H9 (cell line): ENCODE measurements at regions not wholly inside any gene's neighbourhood (a gene's known extent, or its start where the extent isn't known, plus 50 kb on each side); places are given as distances from the start of the nearest gene placed in this dataset.

Experiments used
- DNase-seq: peaks from one replicate; pipeline ENCODE4 v3.0.0-alpha.2; 2017
- H2AFZ ChIP-seq: one replicate; pipeline ENCODE4 v1.6.1; 2013; ENCODE audit warnings: mild to moderate bottlenecking, low read length, control low read depth, moderate library complexity
- H2AK5ac ChIP-seq: 2 replicates; pipeline ENCODE4 v1.6.1; 2013; ENCODE audit warnings: low read length, control low read depth, mixed read lengths; ENCODE audit not compliant: insufficient read length
- H2BK120ac ChIP-seq: one replicate; pipeline ENCODE4 v1.6.1; 2013; ENCODE audit warnings: low read depth, mild to moderate bottlenecking, low read length, control low read depth, inconsistent platforms; ENCODE audit not compliant: poor library complexity, severe bottlenecking
- H2BK12ac ChIP-seq: 2 replicates; pipeline ENCODE4 v1.6.1; 2013; ENCODE audit warnings: low read length, control low read depth, mixed read lengths, low read depth; ENCODE audit not compliant: insufficient read length
- H2BK15ac ChIP-seq: 2 replicates; pipeline ENCODE4 v1.6.1; 2013; ENCODE audit warnings: low read depth, low read length, control low read depth
- H2BK20ac ChIP-seq: one replicate; pipeline ENCODE4 v1.6.1; 2013; ENCODE audit warnings: low read depth, mild to moderate bottlenecking, low read length, control low read depth, inconsistent platforms; ENCODE audit not compliant: poor library complexity, severe bottlenecking
- H2BK5ac ChIP-seq: 2 replicates; pipeline ENCODE4 v1.6.1; 2013; ENCODE audit warnings: low read length, control low read depth, mixed read lengths; ENCODE audit not compliant: insufficient read length
- H3K14ac ChIP-seq: 2 replicates; pipeline ENCODE4 v1.6.1; 2013; ENCODE audit warnings: low read length, control low read depth; ENCODE audit not compliant: insufficient read depth
- H3K18ac ChIP-seq: 2 replicates; pipeline ENCODE4 v1.6.1; 2013; ENCODE audit warnings: low read depth, mild to moderate bottlenecking, mixed read lengths, low read length, control low read depth; ENCODE audit not compliant: insufficient read length
- H3K23ac ChIP-seq: 2 replicates; pipeline ENCODE4 v1.6.1; 2013; ENCODE audit warnings: low read length, control low read depth, mixed read lengths, low read depth; ENCODE audit not compliant: insufficient read length
- H3K23me2 ChIP-seq: 2 replicates; pipeline ENCODE4 v1.6.1; 2013; ENCODE audit warnings: low read depth, mild to moderate bottlenecking, mixed read lengths, low read length, control low read depth; ENCODE audit not compliant: insufficient read length, poor library complexity, severe bottlenecking
- H3K27ac ChIP-seq: 2 replicates; pipeline ENCODE4 v1.5.1; 2013; ENCODE audit warnings: low read length, control low read depth, mixed read lengths, low read depth; ENCODE audit not compliant: insufficient read length
- H3K27me3 ChIP-seq: 2 replicates; pipeline ENCODE4 v1.6.1; 2013; ENCODE audit warnings: low read length, control low read depth, inconsistent platforms; ENCODE audit not compliant: insufficient read depth
- H3K4ac ChIP-seq: 2 replicates; pipeline ENCODE4 v1.6.1; 2013; ENCODE audit warnings: low read depth, mild to moderate bottlenecking, control low read depth, inconsistent platforms, low read length, moderate library complexity
- H3K4me1 ChIP-seq: 2 replicates; pipeline ENCODE4 v1.6.1; 2013; ENCODE audit warnings: low read length, control low read depth, inconsistent platforms; ENCODE audit not compliant: insufficient read depth
- H3K4me2 ChIP-seq: 2 replicates; pipeline ENCODE4 v1.6.1; 2013; ENCODE audit warnings: low read length, control low read depth, mixed read lengths; ENCODE audit not compliant: insufficient read length, insufficient read depth
- H3K56ac ChIP-seq: 2 replicates; pipeline ENCODE4 v1.6.1; 2013; ENCODE audit warnings: low read depth, mild to moderate bottlenecking, mixed read lengths, low read length, control low read depth; ENCODE audit not compliant: insufficient read length
- H3K79me1 ChIP-seq: 2 replicates; pipeline ENCODE4 v1.6.1; 2013; ENCODE audit warnings: low read depth, mild to moderate bottlenecking, moderate library complexity, low read length, control low read depth, inconsistent platforms; ENCODE audit not compliant: insufficient read depth, poor library complexity, severe bottlenecking
- H3K79me2 ChIP-seq: 2 replicates; pipeline ENCODE4 v1.6.1; 2013; ENCODE audit warnings: low read length, control low read depth, inconsistent platforms; ENCODE audit not compliant: insufficient read depth
- H3K9ac ChIP-seq: 2 replicates; pipeline ENCODE4 v1.6.1; 2013; ENCODE audit warnings: low read length, control low read depth, mixed read lengths; ENCODE audit not compliant: insufficient read length; ENCODE audit errors: extremely low read depth
- H3K9me3 ChIP-seq: one replicate; pipeline ENCODE4 v1.6.1; 2013; ENCODE audit warnings: low read depth, low read length, inconsistent platforms; ENCODE audit not compliant: control insufficient read depth
- H3T11ph ChIP-seq: one replicate; pipeline ENCODE4 v1.6.1; 2013; ENCODE audit warnings: mild to moderate bottlenecking, low read length, control low read depth, inconsistent platforms
- H4K20me1 ChIP-seq: one replicate; pipeline ENCODE4 v1.6.1; 2013; ENCODE audit not compliant: control insufficient read depth, insufficient read length, insufficient read depth
- H4K5ac ChIP-seq: 2 replicates; pipeline ENCODE4 v1.6.1; 2013; ENCODE audit warnings: low read depth, mild to moderate bottlenecking, mixed read lengths, low read length, control low read depth; ENCODE audit not compliant: insufficient read length
- H4K8ac ChIP-seq: replicated peaks from 2 replicates; pipeline ENCODE4 v1.6.1; 2013; ENCODE audit warnings: low read length, control low read depth, mixed read lengths, low read depth; ENCODE audit not compliant: insufficient read length
- H4K91ac ChIP-seq: 2 replicates; pipeline ENCODE4 v1.6.1; 2013; ENCODE audit warnings: low read depth, mild to moderate bottlenecking, moderate library complexity, mixed read lengths, low read length, control low read depth; ENCODE audit not compliant: insufficient read length
- H3K27ac Mint-ChIP-seq, 3 experiments: 2 replicates in 2 of 3; 3 replicates in 1 of 3; pipeline ENCODE4 v1.8.0; 2020 to 2021; ENCODE audit warnings: mixed read lengths in 3 of 3, mild to moderate bottlenecking in 1 of 3, moderate library complexity in 1 of 3
- H3K27me3 Mint-ChIP-seq: 2 replicates; pipeline ENCODE4 v1.8.0; 2021; ENCODE audit warnings: low read depth, mild to moderate bottlenecking, moderate library complexity, mixed read lengths
- H3K36me3 Mint-ChIP-seq, 3 experiments: 2 replicates in 2 of 3; 3 replicates in 1 of 3; pipeline ENCODE4 v1.8.0; 2020 to 2021; ENCODE audit warnings: low read depth in 3 of 3, mixed read lengths in 3 of 3; ENCODE audit not compliant: insufficient read depth in 1 of 3
- H3K4me1 Mint-ChIP-seq, 2 experiments: 2 replicates each; pipeline ENCODE4 v1.8.0; 2020; ENCODE audit warnings: mixed read lengths in 2 of 2
- H3K4me3 Mint-ChIP-seq, 2 experiments: 2 replicates in 1 of 2; 3 replicates in 1 of 2; pipeline ENCODE4 v1.8.0; 2020 to 2021; ENCODE audit warnings: mild to moderate bottlenecking in 2 of 2, mixed read lengths in 2 of 2, moderate library complexity in 1 of 2
- H3K9me3 Mint-ChIP-seq, 2 experiments: 2 replicates in 1 of 2; 3 replicates in 1 of 2; pipeline ENCODE4 v1.8.0; 2020; ENCODE audit warnings: mild to moderate bottlenecking in 2 of 2, mixed read lengths in 2 of 2, moderate library complexity in 1 of 2
- CTCF ChIP-seq: fragments of 200-600 bp; sonication (generic); conservative IDR thresholded peaks from 3 replicates; pipeline ENCODE4 v1.8.0; 2021; ENCODE audit warnings: antibody characterized with exemption, mild to moderate bottlenecking
- WGBS: extraction: QIAGEN DNeasy Blood & Tissue Kit; methylation state at CpG from one replicate; pipeline ENCODE4 v1.1.7; 2013; ENCODE audit warnings: missing lambda C conversion rate, low lambda C conversion rate, mixed read lengths; ENCODE audit not compliant: insufficient read length; ENCODE audit errors: extremely low coverage; 5-methylcytosine and 5-hydroxymethylcytosine counted together

DNA sequence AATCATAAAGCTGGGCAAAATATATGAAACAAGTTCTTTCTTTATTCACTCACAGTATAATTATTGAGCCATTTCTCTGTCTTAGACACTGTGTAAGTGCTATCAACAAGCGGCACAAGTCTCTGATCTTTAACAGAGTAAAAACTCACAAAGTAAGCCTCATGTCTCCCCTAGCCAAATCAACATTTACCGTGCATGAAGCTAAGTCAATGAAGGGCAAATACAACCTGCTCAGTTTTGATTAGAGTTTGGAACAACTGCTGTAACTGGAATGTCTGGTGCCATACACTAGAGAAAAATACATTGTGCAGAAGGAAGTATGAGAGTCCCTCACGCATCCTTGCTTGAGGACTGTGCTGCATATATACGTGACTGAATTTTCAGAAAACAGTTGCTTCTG lies 291.0 kb upstream of the EPHA3 start:
- Histone ChIP-seq H3K56ac (no peak overlapping the region), H3K79me1 (no peaks in the 10 kb centered on the region), H4K91ac (no peak overlapping the region), H3K18ac (no peak overlapping the region), H3K23ac (no peak overlapping the region), H4K20me1 (no peaks in the 10 kb centered on the region), H2BK20ac (no peak overlapping the region), H4K5ac (no peak overlapping the region), H3T11ph (no peak overlapping the region), H3K9me3 (no peaks in the 10 kb centered on the region), H3K79me2 (no peaks in the 10 kb centered on the region), H2AK5ac (no peak overlapping the region), H2BK5ac (no peak overlapping the region), H2AFZ (no peak overlapping the region), H4K8ac (no peak overlapping the region), H2BK120ac (no peak overlapping the region), H3K27ac (no peak overlapping the region), H3K4me1 (no peaks in the 10 kb centered on the region), H3K14ac (no peak overlapping the region), H3K4ac (no peak overlapping the region), H2BK15ac (no peak overlapping the region), H3K9ac (no peak overlapping the region), H3K4me2 (no peak overlapping the region), H3K27me3 (no peaks in the 10 kb centered on the region), H3K23me2 (no peaks in the 10 kb centered on the region), H2BK12ac (no peak overlapping the region)
- Mint-ChIP-seq H3K36me3 (no peaks in the 10 kb centered on the region), H3K27ac (no peak overlapping the region), H3K4me3 (no peak overlapping the region), H3K27me3 (no peaks in the 10 kb centered on the region), H3K9me3 (no peaks in the 10 kb centered on the region), H3K4me1 (peaks cover 0 to 2% of the 10 kb centered on the region in 2 experiments; a peak in 1 of 4 replicates)
- no peak for TF ChIP-seq CTCF
- DNase-seq = no peak
- WGBS = no CpG with 5 or more reads among the region's 4 CpGs
